GM21723 (cell line): ENCODE measurements at regions not wholly inside any gene's neighbourhood (a gene's known extent, or its start where the extent isn't known, plus 50 kb on each side); places are given as distances from the start of the nearest gene placed in this dataset.

Source experiments
- ATAC-seq: cut with Tn5 transposase; IDR thresholded peaks from one replicate; pipeline ENCODE4 v1.9.1; 2021; ENCODE audit warnings: mild to moderate bottlenecking, moderate library complexity; ENCODE audit not compliant: unreplicated experiment

DNA sequence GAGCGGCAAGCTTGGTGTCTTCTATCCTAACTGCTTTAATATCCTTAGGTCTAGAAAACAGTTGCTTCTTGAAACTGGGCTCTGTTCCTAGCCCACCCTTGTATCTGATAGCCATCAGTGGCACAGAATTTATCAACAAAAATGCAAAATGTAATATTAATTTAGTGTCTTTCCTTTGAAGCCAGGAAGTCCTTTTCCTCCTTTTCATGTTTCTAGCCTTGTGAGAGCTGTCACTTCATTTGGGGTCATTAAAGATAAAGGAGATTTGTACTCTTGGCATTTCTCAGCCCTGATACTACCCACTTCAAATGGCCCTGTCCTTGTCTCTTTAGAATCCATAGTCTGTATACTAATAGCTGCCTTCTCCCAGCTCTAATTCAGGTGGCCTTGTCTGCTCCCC is 111.0 kb downstream of the GAS1 start:
- ATAC-seq, result no peak

DNA sequence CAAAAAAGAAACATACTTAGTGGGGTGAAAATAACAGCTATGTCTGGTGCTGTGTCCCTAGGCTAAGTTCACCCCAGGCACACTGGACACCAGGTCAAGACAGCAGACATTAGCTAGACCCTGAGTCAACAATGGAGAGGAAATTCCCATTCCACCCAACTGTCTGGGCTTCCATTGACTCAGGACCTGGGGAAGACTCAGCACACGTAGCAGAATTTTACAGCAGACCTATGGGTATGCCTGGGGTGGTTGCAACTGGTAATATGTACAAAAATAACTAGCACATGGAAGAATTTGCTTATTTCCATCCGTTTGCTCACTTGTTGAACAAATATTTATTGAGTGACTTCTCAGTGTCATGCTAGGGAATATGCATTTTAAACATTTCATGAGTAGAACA is 117.0 kb downstream of the GAS1 start:
- no peak for ATAC-seq

DNA sequence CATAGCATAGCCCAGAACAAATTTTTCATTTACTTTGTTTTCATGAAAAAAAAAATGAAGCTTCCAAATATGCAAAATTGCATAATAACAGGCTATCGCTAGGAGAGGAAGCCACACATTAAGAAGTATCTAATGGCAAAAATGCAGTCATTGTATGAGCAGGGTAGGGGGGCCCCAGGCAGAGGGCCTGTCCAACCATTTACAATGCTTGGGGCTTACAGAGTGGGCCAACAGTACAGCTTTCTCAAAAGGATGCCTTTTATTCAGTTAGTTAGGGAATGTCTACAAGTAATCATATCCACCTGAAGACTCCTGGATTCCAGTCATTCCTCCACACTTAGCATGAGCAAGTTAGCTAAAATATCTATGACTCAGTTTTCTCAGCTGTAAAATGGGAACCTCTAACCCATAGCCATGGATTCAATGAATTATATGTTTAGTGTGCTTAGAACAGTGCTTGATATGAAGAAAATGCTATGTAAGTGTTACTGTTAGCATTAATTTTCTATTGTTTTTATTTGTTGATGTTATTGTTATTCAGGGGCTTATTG is 117.7 kb downstream of the GAS1 start:
- ATAC-seq, result no peak

DNA sequence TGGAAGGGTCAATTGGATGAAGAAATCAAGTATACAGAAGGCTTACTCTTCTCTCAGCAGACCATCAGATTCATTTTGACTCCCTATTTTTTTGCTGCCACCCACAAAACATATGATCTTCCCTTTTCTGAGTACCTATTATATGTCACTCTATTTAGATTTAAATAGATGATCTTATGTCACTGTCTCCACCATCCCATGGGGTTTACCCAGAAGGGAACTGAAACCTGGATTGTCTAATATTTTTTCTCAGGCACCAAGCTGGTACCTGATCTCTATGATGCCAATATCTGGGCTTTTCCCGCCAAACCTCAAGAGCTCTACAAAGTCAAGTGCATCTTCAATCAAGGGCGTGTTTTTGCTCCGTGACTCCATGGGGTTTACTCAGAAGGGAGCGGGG is 118.7 kb downstream of the GAS1 start:
- ATAC-seq, result no peak

DNA sequence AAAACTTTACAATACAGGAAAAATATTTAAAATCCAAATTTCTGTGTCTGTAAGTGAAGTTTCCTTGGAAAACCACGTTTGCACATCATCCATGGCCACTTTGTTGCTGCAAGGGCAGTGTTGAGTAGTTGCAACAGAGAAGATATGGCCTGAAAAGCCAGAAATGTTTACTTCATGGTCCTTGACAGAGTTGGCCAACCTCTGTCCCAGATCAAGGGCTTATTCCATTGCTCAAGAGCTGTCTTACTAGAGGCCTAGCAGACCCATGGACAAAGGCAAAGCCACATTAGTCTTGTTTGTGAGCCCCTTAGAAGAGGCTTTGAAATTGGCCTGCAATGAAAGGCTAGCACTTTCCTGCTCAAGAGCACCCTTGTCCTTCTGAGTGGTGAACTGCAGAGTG is 119.4 kb downstream of the GAS1 start:
- ATAC-seq, result no peak

DNA sequence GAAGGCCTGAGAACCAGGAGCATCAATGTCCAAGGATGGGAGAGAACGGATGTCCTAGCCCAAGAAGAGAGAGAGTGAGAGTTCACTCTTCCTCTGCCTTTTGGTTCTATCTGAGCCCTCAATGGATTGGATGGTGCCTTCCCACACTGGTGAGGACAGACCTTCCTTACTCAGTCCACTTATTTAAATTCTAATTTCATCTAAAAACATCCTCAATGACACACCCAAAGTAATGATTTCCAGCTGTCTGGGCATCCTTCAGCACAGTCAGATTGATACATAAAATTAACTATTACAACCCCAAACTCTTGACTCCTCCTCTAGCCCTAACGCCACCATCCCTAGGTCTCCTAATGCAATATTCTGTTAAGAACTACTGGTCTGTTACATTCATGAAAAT is 122.0 kb downstream of the GAS1 start:
- no peak for ATAC-seq

DNA sequence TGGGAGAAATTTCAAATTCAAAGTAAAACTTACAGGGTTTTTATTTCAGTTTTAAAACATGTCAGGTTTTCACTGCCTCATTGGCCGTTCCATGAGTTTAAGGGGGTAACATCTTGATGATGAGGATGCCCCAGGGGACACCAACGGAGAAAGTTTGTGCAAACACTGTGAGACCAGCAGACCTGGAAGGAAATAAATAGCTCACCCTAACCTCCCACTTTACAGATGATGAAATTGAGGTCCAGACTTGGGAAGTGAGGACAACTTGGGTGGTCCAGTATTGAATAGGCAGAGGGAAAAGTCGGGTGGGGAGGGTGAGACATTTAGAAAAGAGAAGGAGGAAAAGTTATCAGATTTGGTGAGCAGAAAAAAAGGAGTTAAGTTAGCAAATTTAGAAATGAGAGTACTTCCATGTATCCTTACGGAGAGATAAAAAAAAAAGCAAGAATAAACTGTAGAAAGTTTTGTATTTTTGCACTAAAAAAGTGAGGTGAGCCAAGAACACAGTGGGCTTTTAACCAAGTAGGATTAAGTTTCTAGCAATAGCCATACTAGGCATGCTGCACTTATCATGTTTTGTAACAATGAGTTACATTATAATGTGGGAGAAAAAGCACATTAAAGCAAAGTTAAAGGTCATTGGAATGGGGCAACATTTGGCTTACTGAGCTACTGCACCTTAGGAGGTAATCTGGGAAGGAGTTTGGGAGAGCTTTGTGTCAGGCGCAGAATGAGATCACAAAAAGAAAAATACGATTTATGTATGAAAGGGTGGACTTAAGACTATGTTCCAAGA is 125.1 kb downstream of the GAS1 start:
- no peak for ATAC-seq

DNA sequence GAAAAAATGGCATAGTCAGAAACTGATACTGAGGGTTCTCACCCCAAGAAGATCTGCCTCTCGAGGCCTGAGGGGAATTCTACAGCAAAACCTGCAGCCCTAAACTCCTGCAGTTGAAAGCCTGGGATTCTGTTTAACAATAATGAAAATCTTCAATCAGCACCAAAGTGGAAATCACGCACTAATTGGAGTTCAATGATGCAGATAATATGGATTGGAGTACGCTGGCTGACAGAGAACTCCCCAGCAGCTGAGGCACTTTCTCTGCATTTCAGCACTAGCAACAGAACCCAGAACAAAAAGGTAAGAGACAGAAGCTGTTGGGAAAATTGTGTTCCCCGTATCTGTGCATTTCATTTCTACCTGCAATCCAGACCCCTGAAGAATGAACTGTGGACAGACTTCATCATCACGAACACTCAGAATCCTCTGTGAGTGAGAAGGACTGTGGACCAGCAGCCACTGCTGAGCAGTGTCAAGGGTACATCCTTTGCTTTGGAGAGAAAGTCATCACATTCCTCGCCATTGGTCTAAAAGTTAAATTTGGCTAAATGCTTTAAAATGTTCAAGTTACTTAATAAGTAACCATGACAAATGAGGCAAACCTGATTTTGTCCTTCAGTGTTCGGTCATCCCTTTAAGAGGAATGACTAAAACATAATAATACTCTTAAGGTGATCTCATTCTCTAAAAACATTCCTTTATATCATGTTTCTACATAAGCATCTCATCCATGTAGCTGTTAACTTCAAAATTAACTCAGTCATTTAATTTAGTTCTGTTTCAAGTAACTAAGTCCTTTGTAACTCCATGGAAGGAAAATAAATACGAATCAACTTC is 126.1 kb downstream of the GAS1 start:
- no peak for ATAC-seq

DNA sequence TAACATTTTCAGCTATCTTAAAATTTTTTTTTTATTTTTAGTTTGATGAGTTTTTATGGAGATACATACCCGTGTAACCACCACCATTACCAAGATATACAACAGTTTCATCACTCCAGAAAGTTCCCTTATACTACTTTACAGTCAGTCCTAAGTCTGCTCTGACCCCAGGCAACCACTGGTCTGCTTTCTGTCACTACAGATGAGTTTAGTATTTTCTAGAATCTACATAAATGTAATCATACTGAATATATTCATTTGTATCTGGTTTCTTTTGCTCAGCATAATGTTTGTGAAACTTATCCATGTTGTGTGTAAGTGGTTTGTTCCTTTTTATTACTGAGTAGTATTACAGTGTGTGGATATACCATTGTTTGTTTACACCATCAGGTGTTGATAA is 127.8 kb downstream of the GAS1 start:
- no peak for ATAC-seq

DNA sequence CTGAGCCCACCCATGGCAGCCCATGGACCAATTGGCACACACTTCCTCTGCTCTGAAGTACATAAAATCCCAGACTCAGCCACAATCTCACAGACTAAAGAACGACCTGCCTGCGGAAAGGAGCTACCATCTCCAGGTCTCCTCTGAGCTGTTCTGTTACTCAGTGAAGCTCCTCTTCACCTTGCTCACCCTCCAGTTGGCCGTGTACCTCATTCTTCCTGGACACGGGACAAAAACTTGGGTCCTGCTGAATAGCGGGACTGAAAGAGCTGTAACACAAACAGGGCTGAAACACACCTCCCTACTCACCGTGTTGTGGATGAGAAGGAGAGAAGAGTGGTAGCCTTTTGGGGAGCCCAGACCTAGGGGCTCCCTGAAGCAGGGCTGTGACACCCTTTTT is 128.7 kb downstream of the GAS1 start:
- no peak for ATAC-seq

DNA sequence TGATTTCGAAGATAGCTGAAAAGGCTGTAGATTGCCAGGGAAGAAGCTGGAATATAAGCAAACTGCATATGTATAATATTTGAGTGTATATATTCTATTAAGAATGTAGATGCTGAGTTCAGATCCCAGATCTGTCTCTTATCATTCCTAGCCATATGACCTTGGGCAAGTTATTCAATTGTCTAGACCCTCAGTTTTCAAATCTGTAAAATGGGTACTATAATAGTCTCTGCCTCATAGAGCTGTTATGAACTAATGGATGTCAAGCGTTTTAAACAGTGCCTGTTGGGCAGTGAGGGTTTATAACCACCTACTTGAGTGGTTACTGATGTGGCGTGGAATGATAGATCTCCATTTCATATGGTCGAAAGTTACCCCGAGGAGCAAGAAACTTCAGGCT is 130.4 kb downstream of the GAS1 start:
- ATAC-seq, result no peak

DNA sequence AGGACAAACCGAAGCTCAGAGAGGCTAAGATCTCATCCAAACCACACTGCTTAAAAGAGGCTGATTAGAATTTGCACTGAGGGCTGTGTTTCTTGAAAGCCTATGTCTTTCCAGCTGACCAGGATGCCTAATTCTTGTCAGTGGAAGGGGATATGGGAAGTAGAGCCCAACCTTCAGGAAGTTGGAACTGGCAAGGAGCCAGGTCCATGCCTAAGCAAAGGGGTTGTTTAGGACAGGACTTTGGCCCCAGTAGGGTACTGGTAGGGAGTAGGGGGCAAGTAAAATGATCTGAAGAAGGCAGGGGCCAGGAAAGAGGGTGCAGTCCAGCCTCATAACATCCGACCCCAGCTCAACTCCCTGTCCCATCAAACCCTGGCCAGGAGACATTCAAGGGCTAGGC is 130.9 kb downstream of the GAS1 start:
- no peak for ATAC-seq

DNA sequence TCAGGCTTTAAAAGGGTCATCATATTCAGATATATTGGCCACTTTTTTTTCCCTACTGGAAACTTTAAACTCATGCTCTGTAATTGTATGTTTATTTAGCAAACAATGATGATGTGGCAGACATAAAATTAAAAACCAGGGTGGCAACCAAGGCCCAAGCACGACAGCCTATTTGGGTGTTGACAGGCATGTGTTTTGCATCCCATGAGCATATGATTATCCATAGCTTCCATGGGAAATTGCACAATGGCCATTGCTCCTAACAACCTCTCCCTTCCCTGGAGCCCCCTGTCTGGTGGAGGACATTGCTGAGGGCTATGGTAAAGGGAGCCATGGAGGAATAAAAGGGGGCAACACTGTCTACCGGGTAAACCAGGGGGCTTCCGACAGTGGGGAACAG is 134.7 kb downstream of the GAS1 start:
- no peak for ATAC-seq

DNA sequence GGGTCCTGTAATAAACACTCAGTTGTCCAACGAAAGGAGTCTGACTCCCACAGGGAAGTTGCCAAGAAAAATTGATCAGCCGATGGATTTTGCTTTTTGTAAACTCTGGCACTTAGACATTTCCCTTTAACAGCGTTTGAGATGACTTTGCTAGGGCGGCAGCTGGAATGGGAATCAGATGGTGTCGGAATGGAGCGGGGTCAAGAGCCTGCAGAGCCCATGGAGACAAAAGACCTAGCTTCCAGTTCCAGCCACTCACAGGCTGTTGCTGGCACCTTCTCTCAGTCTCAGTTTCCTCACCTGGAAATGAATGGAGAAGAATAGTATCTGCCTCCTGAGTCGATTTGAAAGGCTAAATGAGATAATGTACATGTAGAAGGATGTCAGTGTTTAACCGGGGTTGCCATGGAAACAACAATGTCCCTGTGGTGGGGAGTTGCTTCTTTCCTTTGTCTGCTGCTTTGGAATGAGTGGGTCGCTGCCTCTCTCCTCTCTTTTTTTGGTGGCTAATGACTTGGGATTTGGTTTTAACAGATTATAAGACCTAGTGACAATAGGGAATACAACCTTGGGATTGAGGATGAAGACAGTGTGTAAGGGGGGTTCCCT is 137.4 kb downstream of the GAS1 start:
- no peak for ATAC-seq

DNA sequence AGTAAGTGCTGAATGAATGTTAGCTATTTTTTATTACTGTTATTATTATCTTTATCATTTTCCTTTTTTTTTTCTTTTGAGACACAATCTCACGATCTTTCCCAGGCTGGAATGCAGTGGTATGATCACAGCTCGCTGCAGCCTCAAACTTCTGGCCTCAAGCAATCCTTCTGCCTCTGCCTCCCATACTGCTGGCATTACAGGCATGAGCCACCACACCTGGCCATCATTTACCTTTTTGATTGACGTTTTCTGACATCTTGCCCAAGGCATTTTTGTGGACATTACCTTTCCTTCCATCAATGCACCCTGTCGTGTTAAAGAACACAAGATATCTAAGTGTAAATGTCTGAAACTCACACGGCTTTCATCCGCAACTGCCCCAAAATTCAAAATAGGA is 138.2 kb downstream of the GAS1 start:
- no peak for ATAC-seq

DNA sequence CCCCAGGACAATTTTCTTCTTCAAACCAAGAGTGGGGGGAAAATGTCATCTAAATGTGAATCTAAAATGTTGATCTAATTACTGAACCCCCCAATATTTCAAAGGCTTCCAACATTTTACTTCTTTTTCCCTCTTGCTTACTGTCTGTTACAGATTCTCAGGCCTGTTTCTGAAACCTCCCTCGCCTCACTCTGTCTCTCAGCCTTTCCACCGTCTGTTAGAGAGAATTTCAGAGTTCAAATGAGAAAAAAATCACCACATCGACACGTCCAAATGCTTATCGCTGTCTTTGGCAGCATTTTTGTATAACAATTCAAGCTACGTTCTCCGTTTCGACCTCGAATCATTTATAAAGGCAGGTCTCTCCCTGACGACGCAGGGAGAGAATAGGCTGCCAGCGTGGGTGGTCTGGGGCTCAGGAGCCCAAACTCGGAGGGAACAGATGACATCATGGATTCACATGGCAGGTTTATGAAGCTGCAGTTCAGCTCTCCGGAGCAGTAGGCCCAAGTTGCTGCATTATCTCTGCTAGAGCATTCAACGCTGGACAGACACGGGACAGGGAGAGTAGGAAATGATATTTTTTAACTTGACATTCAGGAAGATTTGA is 139.8 kb downstream of the GAS1 start:
- ATAC-seq, result no peak

DNA sequence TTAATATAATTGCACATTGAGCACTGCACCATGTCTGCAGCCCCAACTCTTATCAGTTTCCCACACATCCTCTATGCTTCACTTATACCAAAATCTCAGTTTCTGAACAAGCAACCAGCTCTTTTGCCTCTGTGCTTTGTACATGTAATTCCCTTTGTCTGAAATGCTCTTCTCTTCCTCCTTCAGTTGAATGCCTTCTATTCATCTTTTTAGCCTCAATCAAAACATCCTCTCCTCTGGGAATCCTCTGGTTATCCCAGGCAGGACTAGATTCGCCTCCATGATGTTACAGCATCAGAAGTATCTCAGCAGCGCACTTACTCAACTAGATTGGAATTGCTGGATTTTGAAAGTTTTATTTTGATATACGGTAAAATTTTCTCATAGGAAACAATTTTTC is 143.3 kb downstream of the GAS1 start:
- ATAC-seq, result no peak

DNA sequence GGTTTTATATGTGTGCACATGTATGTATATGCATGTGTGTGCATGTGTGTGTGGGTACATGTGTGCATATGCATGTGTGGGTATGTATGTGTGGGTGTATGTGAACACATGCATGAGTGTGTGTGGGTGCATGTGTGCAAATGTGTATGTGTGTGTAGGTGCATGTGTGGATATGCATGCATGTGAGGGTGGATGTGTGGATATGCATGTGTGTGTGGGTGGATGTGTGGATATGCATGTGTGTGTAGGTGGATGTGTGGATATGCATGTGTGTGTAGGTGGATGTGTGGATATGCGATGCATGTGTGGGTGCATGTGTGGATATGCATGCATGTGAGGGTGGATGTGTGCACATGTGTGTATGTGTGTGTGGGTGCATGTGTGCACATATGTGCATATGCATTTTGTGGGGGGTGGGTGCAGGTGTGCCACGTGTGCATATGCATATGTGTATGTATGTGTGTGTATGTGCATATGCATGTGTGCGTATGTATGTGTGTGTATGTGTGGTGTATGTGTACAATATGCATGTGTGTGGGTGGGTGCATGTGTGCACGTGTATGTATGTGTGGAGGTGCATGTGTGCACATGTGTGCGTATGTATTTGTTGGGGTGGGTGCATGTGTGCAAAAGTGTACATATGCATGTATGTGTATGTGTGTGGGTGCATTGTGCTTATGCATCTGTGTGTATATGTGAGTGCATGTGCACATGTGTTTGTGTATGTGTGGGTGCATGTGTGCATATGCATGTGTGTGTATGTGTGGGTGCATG is 144.2 kb downstream of the GAS1 start:
- no peak for ATAC-seq

DNA sequence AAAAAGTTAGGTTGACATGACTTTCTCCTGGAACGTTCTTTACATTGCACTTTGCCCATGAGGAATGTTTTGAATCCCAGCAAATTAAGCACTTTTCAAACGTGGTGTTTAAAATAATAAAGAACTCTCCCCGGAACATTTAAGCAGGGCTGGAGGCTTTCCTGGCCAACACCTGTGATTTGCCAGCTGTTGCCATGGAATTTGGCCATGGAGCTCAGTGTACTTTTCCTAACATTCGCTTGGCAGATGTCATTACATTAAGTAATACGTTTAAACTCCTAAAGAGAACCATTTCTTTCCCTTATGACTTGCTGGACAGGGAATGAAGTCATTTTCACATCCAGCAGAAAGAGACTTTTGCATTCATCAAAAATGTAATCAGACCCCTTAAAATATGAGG is 146.1 kb downstream of the GAS1 start:
- ATAC-seq, result no peak

DNA sequence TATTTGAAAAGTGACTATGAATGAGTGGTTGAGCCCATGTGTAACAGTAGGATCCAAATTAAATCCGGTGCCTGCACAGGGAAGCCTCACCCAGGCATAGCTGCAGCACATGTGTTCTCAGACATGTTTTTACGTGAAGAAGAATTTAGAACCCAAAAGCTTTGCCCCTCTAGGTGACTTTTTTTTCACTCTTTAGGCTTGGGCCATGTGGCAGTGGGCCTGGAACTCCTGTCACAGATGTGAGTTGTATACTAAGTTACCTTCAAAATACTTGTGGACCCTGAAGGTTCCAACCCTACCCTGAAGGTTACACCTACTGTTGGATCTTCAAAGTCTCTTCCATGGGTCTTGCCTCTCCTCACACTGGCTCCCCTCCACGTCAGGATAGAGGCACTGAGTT is 146.6 kb downstream of the GAS1 start:
- no peak for ATAC-seq

DNA sequence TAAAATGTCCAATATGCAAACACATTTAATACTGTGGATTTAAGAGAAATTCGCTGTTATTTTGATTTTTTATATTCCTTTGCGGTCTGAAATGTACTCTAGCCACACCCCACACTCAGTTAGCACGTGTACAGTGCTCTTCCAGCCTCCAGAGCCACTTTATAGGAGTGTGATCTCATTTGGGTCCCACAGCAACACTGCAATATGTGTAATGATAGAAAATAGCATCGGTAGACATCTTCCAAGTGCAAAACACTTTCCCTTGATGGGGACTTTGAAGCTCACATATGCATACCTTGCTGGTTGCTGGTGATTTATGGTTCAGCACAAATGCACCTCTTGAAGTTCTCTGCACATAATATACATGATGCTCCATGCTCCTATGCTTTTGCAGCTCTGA is 148.3 kb downstream of the GAS1 start:
- no peak for ATAC-seq
